NCI-H2196 (cell line): ENCODE measurements at regions not wholly inside any gene's neighbourhood (a gene's known extent, or its start where the extent isn't known, plus 50 kb on each side); places are given as distances from the start of the nearest gene placed in this dataset.

ENCODE experiments used
- DNase-seq: peaks from one replicate; lab custom pipeline; 2025; ENCODE audit not compliant: unreplicated experiment; lab: John Stamatoyannopoulos, UW

DNA sequence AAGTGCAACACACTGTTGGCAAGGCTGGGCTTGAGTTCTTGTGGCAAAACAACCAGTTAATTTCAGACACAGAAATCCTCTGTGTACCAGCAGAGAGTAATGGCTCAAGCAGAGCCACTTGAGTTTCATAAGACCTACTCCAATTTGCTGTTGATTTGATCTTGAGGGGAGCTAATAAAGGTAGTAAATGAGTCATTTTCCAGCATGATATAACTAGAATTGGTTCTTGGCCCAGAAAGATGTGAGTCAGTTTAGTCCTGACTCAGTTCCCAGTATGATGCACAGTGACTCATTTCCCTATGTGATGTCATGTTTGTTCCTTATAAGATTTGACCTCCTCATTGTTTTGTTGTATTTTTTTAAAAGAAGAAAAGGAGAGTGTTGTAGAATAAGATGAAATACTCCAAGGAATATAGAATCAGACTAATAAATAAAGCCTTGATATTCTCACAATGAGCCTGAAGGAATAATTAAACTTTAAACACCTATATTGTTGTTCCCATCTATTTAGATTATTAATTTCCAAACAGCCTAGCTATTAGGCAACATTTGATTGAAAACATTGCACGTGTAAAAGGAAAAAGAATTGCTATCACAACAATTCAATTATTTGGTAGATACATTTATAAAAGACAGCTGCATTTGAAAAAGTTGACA is 186.2 kb downstream of the REEP3 start:
- DNase-seq, result peak; percentile 39

- DNase-seq, result no peak
These were observed 187.2 kb downstream of the REEP3 start for GRCh38 chr10:63708421-63708820.

DNA sequence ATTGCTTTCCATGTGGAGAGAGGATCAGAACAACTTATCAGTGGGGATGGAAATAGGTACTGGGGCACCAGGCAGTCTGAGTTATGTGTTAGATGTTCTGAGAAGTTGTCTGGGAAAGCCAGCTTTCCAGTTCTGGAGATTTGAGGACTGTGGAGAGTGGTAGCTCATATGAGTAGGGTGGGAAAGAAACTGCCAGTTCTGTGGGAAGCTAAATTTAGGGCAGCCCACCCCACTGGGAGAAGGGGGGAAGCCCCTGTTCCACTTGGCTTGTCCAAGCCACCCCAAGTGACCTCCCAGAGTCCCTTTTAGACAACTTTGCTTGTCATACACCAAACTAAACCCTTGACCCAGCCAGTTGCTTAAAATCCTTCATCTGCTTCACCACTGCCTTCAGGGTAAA is 189.5 kb downstream of the REEP3 start:
- DNase-seq, result no peak

DNA sequence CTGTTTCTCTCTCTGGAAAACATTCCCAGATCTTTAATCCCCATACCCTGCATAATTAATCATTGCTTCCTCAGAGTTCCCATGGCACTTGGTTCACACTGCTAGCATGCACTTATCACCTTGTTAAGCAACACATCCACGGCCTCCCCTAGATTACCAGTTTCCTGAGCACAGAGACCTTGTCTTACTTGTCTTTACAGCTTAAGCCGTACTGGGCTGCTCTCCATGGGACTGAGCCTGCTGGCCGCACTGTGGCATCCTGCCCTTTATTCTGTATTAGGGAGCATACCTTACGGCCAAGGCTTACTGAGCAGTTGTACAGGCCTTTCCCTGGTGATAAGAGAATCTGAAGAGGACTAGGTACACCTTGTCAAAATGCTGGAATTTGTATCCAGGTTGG is 190.2 kb downstream of the REEP3 start:
- no peak for DNase-seq

DNA sequence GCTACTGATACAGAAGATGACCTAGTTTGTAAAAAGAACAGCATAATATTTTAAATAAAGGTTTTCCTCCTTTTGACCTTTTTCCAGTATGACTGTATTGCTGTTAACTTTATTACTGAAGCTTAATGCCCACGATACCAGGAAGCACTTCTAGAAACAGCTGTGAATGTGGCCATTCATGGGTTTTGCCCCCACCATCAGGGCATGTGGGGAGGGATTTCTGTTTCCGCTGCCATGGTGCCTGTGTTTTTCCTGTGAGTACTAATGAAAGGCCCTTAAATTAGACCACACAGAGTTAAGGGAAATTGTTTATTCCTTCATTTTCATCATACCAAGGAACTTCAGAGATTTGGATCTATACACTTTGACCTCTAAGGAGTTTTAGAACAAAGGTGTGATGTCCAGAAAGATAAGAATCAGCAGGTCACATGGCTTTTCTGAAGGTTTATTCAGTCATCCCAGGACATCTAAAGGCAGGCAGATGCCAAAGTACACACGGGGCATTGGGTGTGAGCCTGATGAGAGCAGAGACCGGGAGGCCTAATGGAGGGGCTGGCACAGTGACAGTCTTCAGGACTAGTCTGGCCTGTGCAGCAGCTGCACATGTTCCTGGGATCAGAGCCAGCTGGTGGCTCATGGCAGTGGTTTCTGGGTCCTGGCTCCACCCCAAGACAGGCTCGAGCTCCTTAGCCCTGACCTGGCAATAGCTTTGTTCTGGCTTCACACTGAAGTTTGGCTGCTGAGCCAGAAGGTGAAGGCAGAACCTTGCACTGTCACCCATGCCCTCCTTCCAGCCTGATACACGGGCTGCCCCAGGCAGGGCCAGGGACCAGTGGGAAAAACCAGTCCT is 190.9 kb downstream of the REEP3 start:
- peak; percentile 87 for DNase-seq

DNA sequence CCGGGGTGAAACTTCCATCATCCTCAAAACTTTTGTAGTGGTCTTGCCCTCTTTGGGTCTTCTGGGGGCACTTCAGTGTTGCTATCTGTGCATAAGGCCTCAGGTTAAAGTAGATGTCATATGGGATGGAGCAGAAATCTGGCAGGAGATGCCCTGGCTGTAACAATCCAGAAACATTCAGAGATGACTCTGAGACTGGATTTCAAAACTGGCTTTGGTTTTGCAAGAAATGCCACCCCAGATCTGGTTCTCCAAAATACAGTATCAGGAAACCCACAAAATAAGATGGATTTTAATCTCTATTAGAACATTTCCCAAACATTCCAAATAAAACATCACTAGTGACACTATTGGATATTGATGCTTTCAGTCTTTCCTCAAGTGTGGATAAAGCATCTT is 191.5 kb downstream of the REEP3 start:
- no peak for DNase-seq

- peak; percentile 7 for DNase-seq
These were observed 192.3 kb downstream of the REEP3 start for GRCh38 chr10:63713191-63714144.

GRCh38 chr10:63716016-63716580 is 194.9 kb downstream of the REEP3 start:
- DNase-seq, result no peak

GRCh38 chr10:63717027-63717715 is 196.0 kb downstream of the REEP3 start:
- no peak for DNase-seq

GRCh38 chr10:63718006-63718405 is 196.8 kb downstream of the REEP3 start:
- no peak for DNase-seq

GRCh38 chr10:63718421-63718820 is 197.2 kb downstream of the REEP3 start:
- DNase-seq, result no peak

- DNase-seq, result no peak
These were observed 198.1 kb downstream of the REEP3 start for GRCh38 chr10:63719226-63719856.

DNA sequence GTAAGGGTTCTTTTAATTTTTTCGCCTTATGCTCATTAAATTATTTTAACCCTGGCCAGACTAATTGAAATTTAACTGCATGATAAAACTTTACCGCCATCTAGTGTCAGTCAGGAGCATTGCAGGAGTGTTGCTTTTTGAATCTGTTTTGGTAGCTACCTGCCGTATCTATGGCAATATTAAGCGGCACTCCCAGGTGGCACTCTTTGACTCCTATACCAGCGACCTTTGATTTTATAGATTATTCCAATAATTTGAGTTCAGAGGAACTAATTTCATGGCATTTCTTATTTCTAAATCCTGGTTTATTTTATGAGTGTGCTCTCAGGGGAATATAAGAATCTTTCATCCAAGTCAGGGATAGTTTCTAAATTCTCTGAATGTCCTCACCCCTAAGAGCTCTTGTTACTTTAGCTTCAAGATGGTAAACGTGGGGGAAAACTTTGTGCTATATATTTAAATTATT is 198.9 kb downstream of the REEP3 start:
- DNase-seq, result peak; percentile 57

DNA sequence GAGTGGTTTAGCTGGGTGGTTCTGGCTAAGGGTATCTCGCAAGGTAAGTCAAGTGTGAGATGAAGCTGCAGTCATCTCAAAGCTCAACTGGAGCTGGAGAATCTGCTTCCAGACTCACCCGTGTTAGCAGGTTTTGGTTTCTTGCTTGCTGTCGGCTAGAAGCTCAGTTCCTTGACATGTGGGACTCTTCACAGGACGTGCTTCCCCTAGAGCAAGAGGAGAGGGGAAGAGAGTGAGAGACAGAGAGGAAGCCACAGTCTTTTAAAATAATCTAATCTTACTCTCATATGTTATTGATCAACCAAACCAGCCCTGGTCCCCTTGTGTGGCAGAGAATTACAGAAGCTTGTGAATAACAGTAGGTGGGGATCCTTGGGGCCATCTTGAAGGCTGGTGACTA is 199.5 kb downstream of the REEP3 start:
- DNase-seq, result no peak

- no peak for DNase-seq
These were observed 201.3 kb downstream of the REEP3 start for GRCh38 chr10:63722537-63722936.

GRCh38 chr10:63723320-63723719 is 202.1 kb downstream of the REEP3 start:
- no peak for DNase-seq

DNA sequence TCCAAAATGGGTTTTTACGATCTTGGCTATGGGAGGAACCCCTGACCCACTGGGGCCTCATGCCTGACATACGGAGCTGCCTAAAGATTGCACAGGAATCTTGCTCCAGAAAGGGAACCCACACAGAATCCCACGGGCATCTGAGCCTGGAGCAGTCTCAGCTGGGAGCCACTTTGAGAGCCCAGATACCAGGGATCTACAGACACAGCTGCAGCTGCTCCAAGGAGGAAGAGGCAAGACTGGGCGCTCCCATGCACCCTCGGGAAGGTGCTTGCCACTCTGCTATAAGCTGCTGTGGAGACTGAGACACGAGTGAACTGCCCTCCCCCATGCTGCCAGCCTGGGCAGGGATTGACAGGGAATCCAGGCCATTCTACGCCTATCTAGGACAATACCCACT is 202.5 kb downstream of the REEP3 start:
- no peak for DNase-seq

DNA sequence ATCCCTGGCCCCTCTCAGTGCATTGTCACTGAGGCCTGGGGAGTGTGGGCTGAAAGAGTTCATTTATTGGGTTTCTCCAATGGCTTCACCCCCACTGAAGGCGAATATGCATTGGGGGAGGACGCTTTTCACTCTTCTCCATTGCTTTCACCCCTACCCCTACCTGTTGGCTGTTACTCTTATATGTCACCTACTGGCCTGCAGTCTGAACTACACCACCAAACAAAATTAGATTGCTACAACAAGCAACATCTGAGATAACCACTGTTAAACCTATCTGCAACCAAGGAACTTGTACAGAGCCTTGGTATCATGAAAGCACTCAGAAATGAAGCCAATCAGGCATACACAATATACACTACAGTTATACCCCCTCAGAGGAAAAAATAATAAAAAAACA is 203.7 kb downstream of the REEP3 start:
- no peak for DNase-seq

- DNase-seq, result no peak
These were observed 205.7 kb downstream of the REEP3 start for GRCh38 chr10:63726867-63727266.

- DNase-seq, result no peak
These were observed 206.4 kb downstream of the REEP3 start for GRCh38 chr10:63727636-63728035.
